HepG2 (cell line): ENCODE measurements at regions not wholly inside any gene's neighbourhood (a gene's known extent, or its start where the extent isn't known, plus 50 kb on each side); places are given as distances from the start of the nearest gene placed in this dataset.

Experiments used
- ELK4 ChIP-seq: sonication (generic); formaldehyde crosslinking; IDR thresholded peaks from 2 replicates; pipeline ENCODE4 v1.9.0; 2021; ENCODE audit warnings: missing genetic modification reagents, borderline replicate concordance
- GTF2F1 ChIP-seq: fragments of 150-350 bp; IDR thresholded peaks from 2 replicates; pipeline ENCODE4 v1.6.1; 2014; ENCODE audit warnings: low read length
- MBNL3 ChIP-seq: fragments of 250-450 bp; sonication (Bioruptor Pico); conservative IDR thresholded peaks from 2 replicates; pipeline ENCODE4 v1.8.0; 2022; ENCODE audit warnings: mild to moderate bottlenecking, inconsistent platforms
- ZNF547 ChIP-seq: sonication (generic); formaldehyde crosslinking; IDR thresholded peaks from 2 replicates; pipeline ENCODE4 v1.5.1; 2020; ENCODE audit warnings: mild to moderate bottlenecking, missing genetic modification reagents

GRCh38 chr13:88526853-88527215 is 855.7 kb downstream of the SLITRK5 start:
- TF ChIP-seq ZNF547 (no peak), MBNL3 (CRISPR knock-in tag) (no peak), ELK4 (CRISPR knock-in tag) (no peak), GTF2F1 (no peak)
